ENCODE measurements at regions not wholly inside any gene's neighbourhood (a gene's known extent, or its start where the extent isn't known, plus 50 kb on each side); places are given as distances from the start of the nearest gene placed in this dataset.

DNA sequence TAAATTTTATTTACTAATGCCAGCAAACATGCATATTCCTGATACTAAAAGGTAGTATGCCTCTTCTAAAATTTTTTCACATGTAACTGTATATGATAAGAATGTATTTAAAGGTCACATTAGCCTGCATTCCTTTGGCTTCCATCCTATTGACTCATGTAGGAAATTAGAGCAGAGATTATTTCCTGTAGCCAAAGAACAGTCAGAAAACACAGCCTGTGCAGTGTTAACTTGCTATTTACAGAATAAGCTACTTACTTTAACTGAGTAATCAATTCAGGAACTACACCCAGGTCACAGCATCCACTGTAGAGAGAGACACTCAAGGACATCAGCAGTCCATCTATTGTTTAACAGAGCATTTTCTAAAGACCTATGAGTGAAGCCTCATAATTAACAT is 154.5 kb upstream of the ADGRL4 start:
- no peak for TF ChIP-seq RAD21 (IDR thresholded peaks at IDR 0.05; ENCODE audit: low read depth)
- 0 out of 2 replicates have a peak, but pooled peaks have one; percentile 13 for TF ChIP-seq TEAD4 (IDR thresholded peaks at IDR 0.05)
- no peak for TF ChIP-seq YY1 (IDR thresholded peaks at IDR 0.05; ENCODE audit: low read depth)
- no peak for TF ChIP-seq EP300 (IDR thresholded peaks at IDR 0.05; ENCODE audit: borderline replicate concordance)
- TF ChIP-seq, protein P1, sequence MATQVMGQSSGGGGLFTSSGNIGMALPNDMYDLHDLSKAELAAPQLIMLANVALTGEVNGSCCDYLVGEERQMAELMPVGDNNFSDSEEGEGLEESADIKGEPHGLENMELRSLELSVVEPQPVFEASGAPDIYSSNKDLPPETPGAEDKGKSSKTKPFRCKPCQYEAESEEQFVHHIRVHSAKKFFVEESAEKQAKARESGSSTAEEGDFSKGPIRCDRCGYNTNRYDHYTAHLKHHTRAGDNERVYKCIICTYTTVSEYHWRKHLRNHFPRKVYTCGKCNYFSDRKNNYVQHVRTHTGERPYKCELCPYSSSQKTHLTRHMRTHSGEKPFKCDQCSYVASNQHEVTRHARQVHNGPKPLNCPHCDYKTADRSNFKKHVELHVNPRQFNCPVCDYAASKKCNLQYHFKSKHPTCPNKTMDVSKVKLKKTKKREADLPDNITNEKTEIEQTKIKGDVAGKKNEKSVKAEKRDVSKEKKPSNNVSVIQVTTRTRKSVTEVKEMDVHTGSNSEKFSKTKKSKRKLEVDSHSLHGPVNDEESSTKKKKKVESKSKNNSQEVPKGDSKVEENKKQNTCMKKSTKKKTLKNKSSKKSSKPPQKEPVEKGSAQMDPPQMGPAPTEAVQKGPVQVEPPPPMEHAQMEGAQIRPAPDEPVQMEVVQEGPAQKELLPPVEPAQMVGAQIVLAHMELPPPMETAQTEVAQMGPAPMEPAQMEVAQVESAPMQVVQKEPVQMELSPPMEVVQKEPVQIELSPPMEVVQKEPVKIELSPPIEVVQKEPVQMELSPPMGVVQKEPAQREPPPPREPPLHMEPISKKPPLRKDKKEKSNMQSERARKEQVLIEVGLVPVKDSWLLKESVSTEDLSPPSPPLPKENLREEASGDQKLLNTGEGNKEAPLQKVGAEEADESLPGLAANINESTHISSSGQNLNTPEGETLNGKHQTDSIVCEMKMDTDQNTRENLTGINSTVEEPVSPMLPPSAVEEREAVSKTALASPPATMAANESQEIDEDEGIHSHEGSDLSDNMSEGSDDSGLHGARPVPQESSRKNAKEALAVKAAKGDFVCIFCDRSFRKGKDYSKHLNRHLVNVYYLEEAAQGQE (IDR thresholded peaks at IDR 0.05; ENCODE audit: low read depth) = no peak
- TF ChIP-seq, protein P2, sequence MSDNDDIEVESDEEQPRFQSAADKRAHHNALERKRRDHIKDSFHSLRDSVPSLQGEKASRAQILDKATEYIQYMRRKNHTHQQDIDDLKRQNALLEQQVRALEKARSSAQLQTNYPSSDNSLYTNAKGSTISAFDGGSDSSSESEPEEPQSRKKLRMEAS (IDR thresholded peaks at IDR 0.05) = no peak
- TF ChIP-seq CEBPB (IDR thresholded peaks at IDR 0.05) = no peak
- no peak for TF ChIP-seq NFIC (IDR thresholded peaks at IDR 0.05)
